HG03460 (cell line): ENCODE measurements at regions not wholly inside any gene's neighbourhood (a gene's known extent, or its start where the extent isn't known, plus 50 kb on each side); places are given as distances from the start of the nearest gene placed in this dataset.
"Not testable (repeated sequence)": the region's sequence is repeated elsewhere in the genome, so short reads cannot be mapped to it uniquely, and the experiment has no call there.

Experiments used
- ATAC-seq: cut with Tn5 transposase; IDR thresholded peaks from one replicate; pipeline ENCODE4 v1.9.1; 2021; ENCODE audit not compliant: unreplicated experiment

- no peak for ATAC-seq
Observed at GRCh38 chr14:71384007-71384845, 477.0 kb downstream of the PCNX1 start.

- no peak for ATAC-seq
Observed at GRCh38 chr14:71387753-71388152, 480.5 kb downstream of the PCNX1 start.

- ATAC-seq: no peak
Observed at GRCh38 chr14:71388336-71388735, 481.1 kb downstream of the PCNX1 start.

GRCh38 chr14:71388862-71389261 is 481.6 kb downstream of the PCNX1 start:
- no peak for ATAC-seq

- no peak for ATAC-seq
Observed at GRCh38 chr14:71394386-71394785, 487.1 kb downstream of the PCNX1 start.

GRCh38 chr14:71395151-71395604 is 487.9 kb downstream of the PCNX1 start:
- no peak for ATAC-seq

GRCh38 chr14:71395636-71396035 is 488.4 kb downstream of the PCNX1 start:
- no peak for ATAC-seq

- no peak for ATAC-seq
Observed at GRCh38 chr14:71396050-71396677, 488.9 kb downstream of the PCNX1 start.

GRCh38 chr14:71397371-71397770 is 490.1 kb downstream of the PCNX1 start:
- ATAC-seq: no peak

GRCh38 chr14:71398450-71398849 is 491.2 kb downstream of the PCNX1 start:
- ATAC-seq: peak; percentile 12

GRCh38 chr14:71399057-71399487 is 491.8 kb downstream of the PCNX1 start:
- ATAC-seq: peak; percentile 69

GRCh38 chr14:71400871-71401321 is 493.6 kb downstream of the PCNX1 start:
- ATAC-seq: no peak

GRCh38 chr14:71402415-71402814 is 495.2 kb downstream of the PCNX1 start:
- not testable (repeated sequence) for ATAC-seq

- no peak for ATAC-seq
Observed at GRCh38 chr14:71403656-71404055, 496.4 kb downstream of the PCNX1 start.

- ATAC-seq: no peak
Observed at GRCh38 chr14:71405676-71406075, 498.4 kb downstream of the PCNX1 start.

GRCh38 chr14:71408362-71409030 is 501.2 kb downstream of the PCNX1 start:
- no peak for ATAC-seq

GRCh38 chr14:71410578-71411284 is 503.5 kb downstream of the PCNX1 start:
- ATAC-seq: no peak

GRCh38 chr14:71411285-71411595 is 504.0 kb downstream of the PCNX1 start:
- ATAC-seq: no peak

- no peak for ATAC-seq
Observed at GRCh38 chr14:71411738-71412137, 504.5 kb downstream of the PCNX1 start.

- no peak for ATAC-seq
Observed at GRCh38 chr14:71414631-71415403, 507.6 kb downstream of the PCNX1 start.

GRCh38 chr14:71415404-71415690 is 508.1 kb downstream of the PCNX1 start:
- no peak for ATAC-seq
